Spinal cord (tissue), 9 donors: ENCODE measurements at regions not wholly inside any gene's neighbourhood (a gene's known extent, or its start where the extent isn't known, plus 50 kb on each side); places are given as distances from the start of the nearest gene placed in this dataset.
A peak's percentile ranks its signal among the peaks of the same experiment; 100 is the strongest.
"Not testable (repeated sequence)": the region's sequence is repeated elsewhere in the genome, so short reads cannot be mapped to it uniquely, and the experiment has no call there.

Experiments used
- DNase-seq, 6 donors: peaks; one replicate each; pipeline versions ENCODE4 v3.0.0 to v3.0.0-alpha.2; 2013 to 2015; ENCODE audit warnings: low spot score in 6 of 6, low read depth in 4 of 6
- H3K27ac ChIP-seq: one replicate; pipeline ENCODE4 v1.5.1; 2013; ENCODE audit warnings: low read depth, low read length, control low read depth
- H3K27me3 ChIP-seq: one replicate; pipeline ENCODE4 v1.6.1; 2013; ENCODE audit warnings: low read length; ENCODE audit not compliant: control insufficient read depth, insufficient read depth
- H3K36me3 ChIP-seq: one replicate; pipeline ENCODE4 v1.6.1; 2013; ENCODE audit warnings: low read length; ENCODE audit not compliant: control insufficient read depth, insufficient read depth
- H3K4me1 ChIP-seq: one replicate; pipeline ENCODE4 v1.6.1; 2013; ENCODE audit warnings: low read length; ENCODE audit not compliant: control insufficient read depth, insufficient read depth
- H3K4me3 ChIP-seq: one replicate; pipeline ENCODE4 v1.5.1; 2013; ENCODE audit warnings: low read depth, low read length, control low read depth
- H3K9me3 ChIP-seq: one replicate; pipeline ENCODE4 v1.6.1; 2013; ENCODE audit warnings: low read length; ENCODE audit not compliant: control insufficient read depth, insufficient read depth
- WGBS: methylation state at CpG from one replicate; pipeline ENCODE4 v1.1.5; 2013; ENCODE audit warnings: missing lambda C conversion rate; ENCODE audit not compliant: insufficient coverage; 5-methylcytosine and 5-hydroxymethylcytosine counted together
- donor health status: healthy.

DNA sequence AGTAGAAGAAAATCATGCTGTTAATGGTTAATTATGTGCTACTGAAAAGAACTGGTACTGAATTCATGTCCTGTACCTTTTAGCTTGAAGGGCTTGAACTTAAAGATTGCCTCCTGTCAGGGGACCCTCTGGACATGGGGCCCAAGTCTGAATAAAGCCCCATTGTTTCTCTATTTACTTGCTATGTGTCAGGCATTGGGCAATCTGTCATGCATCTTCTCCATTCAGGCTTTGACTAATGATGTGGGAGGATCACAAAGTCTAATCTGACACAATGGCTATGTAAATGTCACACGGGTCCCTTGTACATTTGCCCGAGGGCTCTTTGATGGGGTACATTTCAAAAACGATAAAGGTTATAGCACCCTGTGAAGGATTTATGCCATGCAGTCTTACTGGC is 64.0 kb upstream of the TUSC1 start:
- no peak overlapping the region for H3K4me3 ChIP-seq
- WGBS = no CpG with 5 or more reads among the region's 3 CpGs
- peak in 2 of 6 donors; percentile 26 to 46 for DNase-seq
- H3K4me1 ChIP-seq = no peaks in the 10 kb centered on the region
- no peaks in the 10 kb centered on the region for H3K36me3 ChIP-seq
- H3K27me3 ChIP-seq = no peaks in the 10 kb centered on the region
- no peak overlapping the region for H3K27ac ChIP-seq
- H3K9me3 ChIP-seq = no peaks in the 10 kb centered on the region

- Histone ChIP-seq H3K4me3 (no peak overlapping the region), H3K36me3 (no peaks in the 10 kb centered on the region), H3K27me3 (no peaks in the 10 kb centered on the region), H3K9me3 (no peaks in the 10 kb centered on the region), H3K4me1 (no peaks in the 10 kb centered on the region), H3K27ac (no peak overlapping the region)
- 86% methylated on average over 5 of the region's 7 CpGs for WGBS
- no peak for DNase-seq
Measured at GRCh38 chr9:25733336-25733982, 55.2 kb upstream of the TUSC1 start.

GRCh38 chr9:25731895-25732794 is 53.9 kb upstream of the TUSC1 start:
- not testable (repeated sequence) for H3K4me3 ChIP-seq, H3K36me3 ChIP-seq, H3K9me3 ChIP-seq, DNase-seq, H3K27me3 ChIP-seq, H3K4me1 ChIP-seq, H3K27ac ChIP-seq
- WGBS = 94% methylated on average over 16 of the region's 19 CpGs
